ENCODE measurements at regions not wholly inside any gene's neighbourhood (a gene's known extent, or its start where the extent isn't known, plus 50 kb on each side); places are given as distances from the start of the nearest gene placed in this dataset.
"Not testable (repeated sequence)": the region's sequence is repeated elsewhere in the genome, so short reads cannot be mapped to it uniquely, and the experiment has no call there.

- DNase-seq = not testable (repeated sequence)
Observed at GRCh38 chr20:29031262-29031982, 2226.0 kb upstream of the DEFB115 start.

GRCh38 chr20:29044239-29044638 lies 2213.2 kb upstream of the DEFB115 start:
- DNase-seq = not testable (repeated sequence)

GRCh38 chr20:29050008-29050606 lies 2207.4 kb upstream of the DEFB115 start:
- not testable (repeated sequence) for DNase-seq

- not testable (repeated sequence) for DNase-seq
Observed at GRCh38 chr20:29057866-29058484, 2199.5 kb upstream of the DEFB115 start.

DNA sequence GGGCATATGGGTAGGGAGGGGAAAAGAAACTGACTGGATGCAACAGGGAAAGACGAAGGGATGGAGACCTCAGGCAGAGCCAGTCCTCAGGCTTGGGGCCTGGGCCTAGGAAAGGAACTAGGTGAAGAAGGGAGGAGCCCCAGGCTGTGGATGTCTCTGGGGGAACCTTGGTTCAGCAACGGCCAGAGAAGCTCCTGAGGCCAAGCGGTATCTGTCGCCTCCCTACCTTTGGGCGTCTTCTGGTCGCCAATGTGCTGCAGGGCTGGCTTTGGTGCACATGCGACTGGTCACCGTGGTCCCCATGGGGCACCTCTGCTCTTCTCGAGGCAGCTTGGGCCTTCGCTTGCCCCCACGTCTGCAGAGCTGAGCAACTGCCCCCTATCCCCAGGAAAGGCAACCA lies 2195.0 kb upstream of the DEFB115 start:
- not testable (repeated sequence) for DNase-seq

- not testable (repeated sequence) for DNase-seq
Observed at GRCh38 chr20:29066341-29066740, 2191.1 kb upstream of the DEFB115 start.

GRCh38 chr20:29073640-29074039 lies 2183.8 kb upstream of the DEFB115 start:
- not testable (repeated sequence) for DNase-seq

DNA sequence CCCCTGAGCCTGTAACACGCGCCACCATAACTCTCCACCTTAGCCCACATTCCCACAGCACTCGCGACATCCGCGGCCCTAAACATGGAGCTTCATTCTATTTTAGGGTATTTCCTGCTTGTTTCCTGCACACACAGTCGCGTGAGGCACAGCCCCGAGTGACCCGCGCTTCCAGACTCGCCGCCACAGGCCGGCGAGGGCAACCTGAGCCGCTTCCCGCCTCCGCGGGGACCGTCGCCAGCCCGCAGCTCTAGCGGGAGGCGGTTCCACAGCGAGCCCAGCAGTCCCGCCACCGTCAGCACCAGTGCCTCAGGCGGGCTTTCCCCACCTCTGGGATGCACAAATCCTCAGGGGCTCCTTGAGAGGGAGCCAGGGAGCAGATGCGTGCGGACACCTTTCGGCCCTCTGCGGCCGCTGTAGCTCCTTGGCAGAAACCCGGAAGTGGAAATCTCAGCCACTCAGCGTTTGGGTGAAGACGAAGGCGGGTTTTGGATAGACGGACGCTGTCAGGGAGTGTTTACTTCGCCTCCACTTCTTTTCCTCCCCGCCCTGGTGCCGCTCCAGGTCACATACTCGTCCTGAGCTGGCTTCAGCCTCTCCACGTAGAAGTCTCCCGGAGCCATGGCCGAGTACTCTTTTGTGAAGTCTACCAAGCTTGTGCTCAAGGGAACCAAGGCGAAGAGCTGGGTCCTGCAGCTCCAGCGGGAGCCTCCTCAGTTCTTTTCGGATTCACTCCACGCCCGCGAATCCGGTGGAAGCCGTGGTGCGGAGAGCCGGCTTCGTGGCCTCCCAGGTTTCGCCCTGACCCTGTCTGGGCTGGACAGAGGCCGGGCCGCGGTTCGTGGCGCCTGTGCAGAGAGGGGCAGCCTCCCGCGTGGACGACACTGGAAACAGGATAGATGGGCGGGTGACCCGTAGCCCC lies 2177.4 kb upstream of the DEFB115 start:
- DNase-seq = peak; percentile 73

- not testable (repeated sequence) for DNase-seq
Observed at GRCh38 chr20:29081712-29082111, 2175.8 kb upstream of the DEFB115 start.

DNA sequence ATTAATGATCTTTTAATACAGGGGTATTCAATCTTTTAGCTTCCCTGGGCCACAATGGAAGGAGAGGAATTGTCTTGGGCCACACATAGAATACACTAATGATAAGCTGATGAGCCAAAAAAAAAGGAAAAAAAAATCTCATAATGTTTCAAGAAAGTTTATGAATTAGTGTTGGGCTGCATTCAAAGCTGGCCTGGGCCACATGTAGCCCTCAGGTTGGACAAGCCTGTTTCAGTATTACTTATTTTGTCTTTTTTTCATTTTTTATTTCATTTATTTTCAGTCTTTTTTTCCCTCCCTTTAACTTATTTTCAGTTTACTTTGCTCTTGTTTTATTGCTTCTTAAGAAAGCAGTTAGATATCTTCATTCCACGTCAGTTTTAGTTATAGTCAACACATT lies 2171.8 kb upstream of the DEFB115 start:
- no peak for DNase-seq

- not testable (repeated sequence) for DNase-seq
Observed at GRCh38 chr20:29086145-29086718, 2171.2 kb upstream of the DEFB115 start.

DNA sequence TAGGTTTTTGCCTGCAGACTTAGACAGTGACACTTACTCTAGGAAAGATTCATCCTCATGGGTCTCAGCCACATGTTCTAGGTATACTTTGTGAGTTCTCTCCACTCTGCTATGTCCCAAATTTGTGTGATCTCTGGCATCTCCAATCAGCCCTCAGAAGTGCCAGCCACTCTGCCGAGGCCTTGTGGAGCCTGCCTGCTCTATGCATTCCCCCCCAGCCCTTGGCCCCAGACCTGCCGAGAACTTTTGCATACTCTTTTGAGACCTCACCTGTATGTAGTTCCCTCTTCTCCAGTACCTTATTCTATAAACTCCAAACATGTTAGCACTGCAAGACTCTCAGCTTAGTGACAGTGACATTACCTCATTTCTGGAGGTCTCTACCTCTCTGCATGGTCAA lies 2170.5 kb upstream of the DEFB115 start:
- DNase-seq = no peak

DNA sequence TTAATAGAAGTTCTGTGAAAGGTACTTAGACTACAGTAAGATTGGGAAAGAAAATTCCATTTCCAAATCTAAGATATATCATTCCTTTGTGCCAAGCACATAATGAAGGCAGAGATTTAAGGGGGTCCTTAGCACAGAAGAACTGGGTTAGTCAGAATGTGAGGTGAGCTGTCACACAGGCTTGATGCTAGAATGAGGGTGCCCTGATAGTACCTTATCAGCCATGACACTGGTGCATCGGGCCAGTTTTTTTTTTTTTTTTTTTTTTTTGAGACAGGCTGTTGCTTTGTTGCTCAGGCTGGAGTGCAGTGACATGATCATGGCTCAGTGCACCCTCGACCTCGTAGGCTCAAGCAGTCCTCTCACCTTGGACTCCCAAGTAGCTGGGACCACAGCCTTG lies 2169.6 kb upstream of the DEFB115 start:
- not testable (repeated sequence) for DNase-seq

DNA sequence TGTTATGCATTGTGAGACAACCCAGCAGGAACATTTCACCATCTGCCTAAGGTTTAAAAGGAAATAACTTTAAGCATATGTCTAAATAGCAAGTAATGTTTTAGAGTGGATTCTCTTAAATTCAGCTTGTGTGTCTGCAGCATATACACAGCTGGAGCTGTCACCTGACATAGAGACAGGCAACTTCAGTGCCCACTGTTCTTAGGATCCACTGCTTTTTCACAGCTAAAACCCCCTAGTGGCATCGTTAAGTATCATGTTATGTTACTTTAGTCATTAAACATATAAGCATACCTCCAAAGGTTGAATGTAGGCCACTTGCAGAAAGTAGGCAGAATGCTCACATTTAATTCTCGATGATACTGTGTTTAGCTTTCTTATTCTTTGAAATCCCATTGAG lies 2169.0 kb upstream of the DEFB115 start:
- not testable (repeated sequence) for DNase-seq

- DNase-seq = not testable (repeated sequence)
Observed at GRCh38 chr20:29089409-29089808, 2168.1 kb upstream of the DEFB115 start.

DNA sequence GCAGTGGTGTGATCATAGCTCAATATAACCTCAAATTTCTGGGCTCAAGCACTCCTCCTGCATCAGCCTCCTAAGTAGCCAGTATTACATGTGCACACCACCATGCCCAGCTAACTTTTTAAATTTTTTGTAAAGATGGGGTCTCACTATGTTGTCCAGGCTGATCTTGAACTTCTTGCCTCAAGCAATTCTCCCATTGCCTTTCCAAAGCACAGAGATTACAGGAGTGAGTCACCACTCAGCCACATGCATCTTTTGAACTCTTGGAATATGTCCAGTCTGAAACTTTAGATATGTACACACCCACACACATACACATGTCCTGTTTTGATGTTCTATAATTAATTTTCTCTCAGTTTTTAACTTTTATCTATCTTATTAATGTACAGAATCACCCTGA lies 2163.5 kb upstream of the DEFB115 start:
- DNase-seq = not testable (repeated sequence)

GRCh38 chr20:29096695-29097094 lies 2160.8 kb upstream of the DEFB115 start:
- DNase-seq = not testable (repeated sequence)

DNA sequence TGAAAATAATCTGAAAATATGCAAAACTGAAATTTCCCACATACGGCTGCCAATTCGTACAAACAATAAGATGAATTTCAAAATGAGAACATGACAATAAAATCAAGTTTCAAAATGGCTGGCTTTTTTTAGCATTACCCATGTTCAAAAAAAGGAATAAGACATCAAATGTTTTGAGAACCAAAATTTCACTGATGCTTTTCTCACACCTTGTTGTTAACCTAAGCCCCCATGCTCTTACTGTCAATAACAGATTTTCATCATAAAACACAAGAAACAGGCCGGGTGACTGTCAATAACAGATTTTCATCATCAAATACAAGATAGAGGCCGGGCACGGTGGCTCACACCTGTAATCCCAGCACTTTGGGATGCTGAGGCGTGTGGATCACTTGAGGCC lies 2149.6 kb upstream of the DEFB115 start:
- DNase-seq = not testable (repeated sequence)

DNA sequence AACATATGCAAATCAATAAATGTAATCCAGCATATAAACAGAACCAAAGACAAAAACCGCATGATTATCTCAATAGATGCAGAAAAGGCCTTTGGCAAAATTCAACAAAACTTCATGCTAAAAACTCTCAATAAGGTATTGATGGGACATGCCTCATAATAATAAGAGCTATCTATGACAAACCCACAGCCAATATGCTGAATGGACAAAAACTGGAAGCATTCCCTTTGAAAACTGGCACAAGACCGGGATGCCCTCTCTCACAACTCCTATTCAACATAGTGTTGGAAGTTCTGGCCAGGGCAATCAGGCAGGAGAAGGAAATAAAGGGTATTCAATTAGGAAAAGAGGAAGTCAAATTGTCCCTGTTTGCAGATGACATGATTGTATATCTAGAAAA lies 2148.1 kb upstream of the DEFB115 start:
- DNase-seq = not testable (repeated sequence)

DNA sequence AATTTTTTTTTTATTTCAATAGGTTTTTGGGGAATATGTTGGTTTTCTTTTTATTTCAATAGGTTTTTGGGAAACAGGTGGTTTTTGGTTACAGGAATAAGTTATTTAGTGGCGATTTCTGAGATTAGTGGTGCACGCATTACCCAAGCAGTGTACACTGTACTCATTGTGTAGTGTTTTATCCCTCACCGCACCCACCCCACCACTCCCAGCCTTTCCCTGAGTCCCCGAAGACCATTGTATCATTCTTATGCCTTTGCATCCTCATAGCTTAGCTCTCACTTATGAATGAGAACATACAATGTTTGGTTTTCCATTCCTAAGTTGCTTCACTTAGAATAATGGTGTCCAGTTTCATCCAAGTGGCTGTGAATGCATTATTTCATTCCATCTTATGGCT lies 2142.4 kb upstream of the DEFB115 start:
- DNase-seq = not testable (repeated sequence)

DNA sequence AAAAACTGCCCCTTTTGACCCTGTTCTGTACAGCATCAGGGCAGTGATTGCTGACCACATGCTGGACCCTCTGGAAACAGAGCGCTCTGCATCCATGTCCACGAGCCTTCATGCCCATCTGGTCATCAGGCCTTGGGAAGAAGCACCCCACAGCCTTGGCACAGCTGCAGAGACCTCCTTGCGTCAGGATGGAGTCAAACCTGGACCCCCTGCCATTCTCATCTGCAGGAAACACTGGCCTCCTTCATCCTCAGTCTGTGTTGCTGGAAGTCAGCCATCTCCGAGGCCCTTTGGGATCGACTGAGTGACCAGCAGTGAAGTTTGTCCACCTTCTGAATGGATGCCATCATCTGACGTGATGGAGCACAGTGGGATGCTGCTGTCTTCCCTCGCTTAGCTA lies 2138.3 kb upstream of the DEFB115 start:
- DNase-seq = no peak

- not testable (repeated sequence) for DNase-seq
Observed at GRCh38 chr20:29119684-29120083, 2137.8 kb upstream of the DEFB115 start.

Data from fibroblast of skin of scalp (primary cell).